H9 (cell line): ENCODE measurements at regions not wholly inside any gene's neighbourhood (a gene's known extent, or its start where the extent isn't known, plus 50 kb on each side); places are given as distances from the start of the nearest gene placed in this dataset.

ENCODE experiments used
- DNase-seq: peaks from one replicate; pipeline ENCODE4 v3.0.0-alpha.2; 2017
- H2AFZ ChIP-seq: one replicate; pipeline ENCODE4 v1.6.1; 2013; ENCODE audit warnings: mild to moderate bottlenecking, low read length, control low read depth, moderate library complexity
- H2AK5ac ChIP-seq: 2 replicates; pipeline ENCODE4 v1.6.1; 2013; ENCODE audit warnings: low read length, control low read depth, mixed read lengths; ENCODE audit not compliant: insufficient read length
- H2BK120ac ChIP-seq: one replicate; pipeline ENCODE4 v1.6.1; 2013; ENCODE audit warnings: low read depth, mild to moderate bottlenecking, low read length, control low read depth, inconsistent platforms; ENCODE audit not compliant: poor library complexity, severe bottlenecking
- H2BK12ac ChIP-seq: 2 replicates; pipeline ENCODE4 v1.6.1; 2013; ENCODE audit warnings: low read length, control low read depth, mixed read lengths, low read depth; ENCODE audit not compliant: insufficient read length
- H2BK15ac ChIP-seq: 2 replicates; pipeline ENCODE4 v1.6.1; 2013; ENCODE audit warnings: low read depth, low read length, control low read depth
- H2BK20ac ChIP-seq: one replicate; pipeline ENCODE4 v1.6.1; 2013; ENCODE audit warnings: low read depth, mild to moderate bottlenecking, low read length, control low read depth, inconsistent platforms; ENCODE audit not compliant: poor library complexity, severe bottlenecking
- H2BK5ac ChIP-seq: 2 replicates; pipeline ENCODE4 v1.6.1; 2013; ENCODE audit warnings: low read length, control low read depth, mixed read lengths; ENCODE audit not compliant: insufficient read length
- H3K14ac ChIP-seq: 2 replicates; pipeline ENCODE4 v1.6.1; 2013; ENCODE audit warnings: low read length, control low read depth; ENCODE audit not compliant: insufficient read depth
- H3K18ac ChIP-seq: 2 replicates; pipeline ENCODE4 v1.6.1; 2013; ENCODE audit warnings: low read depth, mild to moderate bottlenecking, mixed read lengths, low read length, control low read depth; ENCODE audit not compliant: insufficient read length
- H3K23ac ChIP-seq: 2 replicates; pipeline ENCODE4 v1.6.1; 2013; ENCODE audit warnings: low read length, control low read depth, mixed read lengths, low read depth; ENCODE audit not compliant: insufficient read length
- H3K23me2 ChIP-seq: 2 replicates; pipeline ENCODE4 v1.6.1; 2013; ENCODE audit warnings: low read depth, mild to moderate bottlenecking, mixed read lengths, low read length, control low read depth; ENCODE audit not compliant: insufficient read length, poor library complexity, severe bottlenecking
- H3K27ac ChIP-seq: 2 replicates; pipeline ENCODE4 v1.5.1; 2013; ENCODE audit warnings: low read length, control low read depth, mixed read lengths, low read depth; ENCODE audit not compliant: insufficient read length
- H3K27me3 ChIP-seq: 2 replicates; pipeline ENCODE4 v1.6.1; 2013; ENCODE audit warnings: low read length, control low read depth, inconsistent platforms; ENCODE audit not compliant: insufficient read depth
- H3K4ac ChIP-seq: 2 replicates; pipeline ENCODE4 v1.6.1; 2013; ENCODE audit warnings: low read depth, mild to moderate bottlenecking, control low read depth, inconsistent platforms, low read length, moderate library complexity
- H3K4me1 ChIP-seq: 2 replicates; pipeline ENCODE4 v1.6.1; 2013; ENCODE audit warnings: low read length, control low read depth, inconsistent platforms; ENCODE audit not compliant: insufficient read depth
- H3K4me2 ChIP-seq: 2 replicates; pipeline ENCODE4 v1.6.1; 2013; ENCODE audit warnings: low read length, control low read depth, mixed read lengths; ENCODE audit not compliant: insufficient read length, insufficient read depth
- H3K56ac ChIP-seq: 2 replicates; pipeline ENCODE4 v1.6.1; 2013; ENCODE audit warnings: low read depth, mild to moderate bottlenecking, mixed read lengths, low read length, control low read depth; ENCODE audit not compliant: insufficient read length
- H3K79me1 ChIP-seq: 2 replicates; pipeline ENCODE4 v1.6.1; 2013; ENCODE audit warnings: low read depth, mild to moderate bottlenecking, moderate library complexity, low read length, control low read depth, inconsistent platforms; ENCODE audit not compliant: insufficient read depth, poor library complexity, severe bottlenecking
- H3K79me2 ChIP-seq: 2 replicates; pipeline ENCODE4 v1.6.1; 2013; ENCODE audit warnings: low read length, control low read depth, inconsistent platforms; ENCODE audit not compliant: insufficient read depth
- H3K9ac ChIP-seq: 2 replicates; pipeline ENCODE4 v1.6.1; 2013; ENCODE audit warnings: low read length, control low read depth, mixed read lengths; ENCODE audit not compliant: insufficient read length; ENCODE audit errors: extremely low read depth
- H3K9me3 ChIP-seq: one replicate; pipeline ENCODE4 v1.6.1; 2013; ENCODE audit warnings: low read depth, low read length, inconsistent platforms; ENCODE audit not compliant: control insufficient read depth
- H3T11ph ChIP-seq: one replicate; pipeline ENCODE4 v1.6.1; 2013; ENCODE audit warnings: mild to moderate bottlenecking, low read length, control low read depth, inconsistent platforms
- H4K20me1 ChIP-seq: one replicate; pipeline ENCODE4 v1.6.1; 2013; ENCODE audit not compliant: control insufficient read depth, insufficient read length, insufficient read depth
- H4K5ac ChIP-seq: 2 replicates; pipeline ENCODE4 v1.6.1; 2013; ENCODE audit warnings: low read depth, mild to moderate bottlenecking, mixed read lengths, low read length, control low read depth; ENCODE audit not compliant: insufficient read length
- H4K8ac ChIP-seq: replicated peaks from 2 replicates; pipeline ENCODE4 v1.6.1; 2013; ENCODE audit warnings: low read length, control low read depth, mixed read lengths, low read depth; ENCODE audit not compliant: insufficient read length
- H4K91ac ChIP-seq: 2 replicates; pipeline ENCODE4 v1.6.1; 2013; ENCODE audit warnings: low read depth, mild to moderate bottlenecking, moderate library complexity, mixed read lengths, low read length, control low read depth; ENCODE audit not compliant: insufficient read length
- H3K27ac Mint-ChIP-seq, 3 experiments: 2 replicates in 2 of 3; 3 replicates in 1 of 3; pipeline ENCODE4 v1.8.0; 2020 to 2021; ENCODE audit warnings: mixed read lengths in 3 of 3, mild to moderate bottlenecking in 1 of 3, moderate library complexity in 1 of 3
- H3K27me3 Mint-ChIP-seq: 2 replicates; pipeline ENCODE4 v1.8.0; 2021; ENCODE audit warnings: low read depth, mild to moderate bottlenecking, moderate library complexity, mixed read lengths
- H3K36me3 Mint-ChIP-seq, 3 experiments: 2 replicates in 2 of 3; 3 replicates in 1 of 3; pipeline ENCODE4 v1.8.0; 2020 to 2021; ENCODE audit warnings: low read depth in 3 of 3, mixed read lengths in 3 of 3; ENCODE audit not compliant: insufficient read depth in 1 of 3
- H3K4me1 Mint-ChIP-seq, 2 experiments: 2 replicates each; pipeline ENCODE4 v1.8.0; 2020; ENCODE audit warnings: mixed read lengths in 2 of 2
- H3K4me3 Mint-ChIP-seq, 2 experiments: 2 replicates in 1 of 2; 3 replicates in 1 of 2; pipeline ENCODE4 v1.8.0; 2020 to 2021; ENCODE audit warnings: mild to moderate bottlenecking in 2 of 2, mixed read lengths in 2 of 2, moderate library complexity in 1 of 2
- H3K9me3 Mint-ChIP-seq, 2 experiments: 2 replicates in 1 of 2; 3 replicates in 1 of 2; pipeline ENCODE4 v1.8.0; 2020; ENCODE audit warnings: mild to moderate bottlenecking in 2 of 2, mixed read lengths in 2 of 2, moderate library complexity in 1 of 2
- CTCF ChIP-seq: fragments of 200-600 bp; sonication (generic); conservative IDR thresholded peaks from 3 replicates; pipeline ENCODE4 v1.8.0; 2021; ENCODE audit warnings: antibody characterized with exemption, mild to moderate bottlenecking
- WGBS: extraction: QIAGEN DNeasy Blood & Tissue Kit; methylation state at CpG from one replicate; pipeline ENCODE4 v1.1.7; 2013; ENCODE audit warnings: missing lambda C conversion rate, low lambda C conversion rate, mixed read lengths; ENCODE audit not compliant: insufficient read length; ENCODE audit errors: extremely low coverage; 5-methylcytosine and 5-hydroxymethylcytosine counted together

- Histone ChIP-seq H3K9me3 (no peaks in the 10 kb centered on the region), H3K9ac (no peak overlapping the region), H3K4me2 (no peak overlapping the region), H2BK20ac (no peak overlapping the region), H3K79me2 (no peaks in the 10 kb centered on the region), H4K91ac (no peak overlapping the region), H3T11ph (no peak overlapping the region), H2AFZ (no peak overlapping the region), H2BK15ac (no peak overlapping the region), H4K20me1 (no peaks in the 10 kb centered on the region), H4K5ac (no peak overlapping the region), H3K4ac (no peak overlapping the region), H2BK12ac (no peak overlapping the region), H3K27ac (no peak overlapping the region), H3K56ac (no peak overlapping the region), H3K23me2 (no peaks in the 10 kb centered on the region), H4K8ac (no peak overlapping the region), H2BK5ac (no peak overlapping the region), H3K79me1 (no peaks in the 10 kb centered on the region), H3K4me1 (no peaks in the 10 kb centered on the region), H3K18ac (no peak overlapping the region), H2BK120ac (no peak overlapping the region), H3K27me3 (no peaks in the 10 kb centered on the region), H3K14ac (no peak overlapping the region), H2AK5ac (no peak overlapping the region), H3K23ac (no peak overlapping the region)
- no peak for DNase-seq
- WGBS: no CpG with 5 or more reads among the region's 1 CpG
- Mint-ChIP-seq H3K27me3 (no peaks in the 10 kb centered on the region), H3K9me3 (no peaks in the 10 kb centered on the region; a peak in 1 of 5 replicates), H3K4me1 (peaks cover 3 to 16% of the 10 kb centered on the region in 2 experiments), H3K27ac (no peak overlapping the region), H3K4me3 (no peak overlapping the region), H3K36me3 (peaks cover 0 to 2% (median 0%) of the 10 kb centered on the region in 3 experiments; a peak in 3 of 7 replicates)
- TF ChIP-seq CTCF: no peak
Observed at GRCh38 chr6:129955584-129955983, 62.8 kb upstream of the L3MBTL3 start.
